ENCODE measurements at regions not wholly inside any gene's neighbourhood (a gene's known extent, or its start where the extent isn't known, plus 50 kb on each side); places are given as distances from the start of the nearest gene placed in this dataset.

DNA sequence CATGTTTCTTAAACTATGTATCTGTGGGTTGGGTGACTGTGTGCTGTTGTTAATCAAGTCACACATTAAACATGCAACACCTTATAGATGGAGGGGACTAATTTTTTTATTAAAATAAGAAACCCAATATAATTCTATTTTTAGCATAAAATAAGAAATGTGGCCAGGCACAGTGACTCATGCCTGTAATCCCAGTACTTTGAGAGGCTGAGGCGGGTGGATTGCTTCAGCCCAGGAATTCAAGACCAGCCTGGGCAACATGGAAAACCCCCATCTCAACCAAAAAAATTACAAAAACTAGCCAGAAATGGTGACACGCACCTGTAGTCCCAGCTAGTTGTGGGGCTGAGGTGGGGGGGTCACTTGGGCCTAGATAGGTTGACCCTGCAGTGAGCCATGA, 1021.0 kb downstream of the EPHA3 start:
- H3K27me3 Mint-ChIP-seq, result no peaks in the 10 kb centered on the region
- H3K4me3 Mint-ChIP-seq (ENCODE audit: low read depth), result no peak overlapping the region
- H3K4me1 Mint-ChIP-seq (ENCODE audit: low read depth), result no peaks in the 10 kb centered on the region
- no peaks in the 10 kb centered on the region for H3K36me3 Mint-ChIP-seq (ENCODE audit: insufficient read depth)
- DNase-seq (ENCODE audit: low spot score, unreplicated experiment), result no peak
- no peak overlapping the region for H3K27ac Mint-ChIP-seq
- peaks cover 12% of the 10 kb centered on the region for H3K9me3 Mint-ChIP-seq (ENCODE audit: low read depth)
- TF ChIP-seq, protein P1, sequence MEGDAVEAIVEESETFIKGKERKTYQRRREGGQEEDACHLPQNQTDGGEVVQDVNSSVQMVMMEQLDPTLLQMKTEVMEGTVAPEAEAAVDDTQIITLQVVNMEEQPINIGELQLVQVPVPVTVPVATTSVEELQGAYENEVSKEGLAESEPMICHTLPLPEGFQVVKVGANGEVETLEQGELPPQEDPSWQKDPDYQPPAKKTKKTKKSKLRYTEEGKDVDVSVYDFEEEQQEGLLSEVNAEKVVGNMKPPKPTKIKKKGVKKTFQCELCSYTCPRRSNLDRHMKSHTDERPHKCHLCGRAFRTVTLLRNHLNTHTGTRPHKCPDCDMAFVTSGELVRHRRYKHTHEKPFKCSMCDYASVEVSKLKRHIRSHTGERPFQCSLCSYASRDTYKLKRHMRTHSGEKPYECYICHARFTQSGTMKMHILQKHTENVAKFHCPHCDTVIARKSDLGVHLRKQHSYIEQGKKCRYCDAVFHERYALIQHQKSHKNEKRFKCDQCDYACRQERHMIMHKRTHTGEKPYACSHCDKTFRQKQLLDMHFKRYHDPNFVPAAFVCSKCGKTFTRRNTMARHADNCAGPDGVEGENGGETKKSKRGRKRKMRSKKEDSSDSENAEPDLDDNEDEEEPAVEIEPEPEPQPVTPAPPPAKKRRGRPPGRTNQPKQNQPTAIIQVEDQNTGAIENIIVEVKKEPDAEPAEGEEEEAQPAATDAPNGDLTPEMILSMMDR (IDR thresholded peaks at IDR 0.05; ENCODE audit: unreplicated experiment), result no peak

GRCh38 chr3:90129730-90130129, 1022.3 kb downstream of the EPHA3 start:
- DNase-seq (ENCODE audit: low spot score, unreplicated experiment), result no peak
- no peak overlapping the region for H3K4me3 Mint-ChIP-seq (ENCODE audit: low read depth)
- H3K4me1 Mint-ChIP-seq (ENCODE audit: low read depth), result no peaks in the 10 kb centered on the region
- H3K27me3 Mint-ChIP-seq, result no peaks in the 10 kb centered on the region
- H3K9me3 Mint-ChIP-seq (ENCODE audit: low read depth), result peaks cover 12% of the 10 kb centered on the region
- TF ChIP-seq, protein P1 (IDR thresholded peaks at IDR 0.05; ENCODE audit: unreplicated experiment), result no peak
- H3K27ac Mint-ChIP-seq, result no peak overlapping the region
- H3K36me3 Mint-ChIP-seq (ENCODE audit: insufficient read depth), result no peaks in the 10 kb centered on the region

DNA sequence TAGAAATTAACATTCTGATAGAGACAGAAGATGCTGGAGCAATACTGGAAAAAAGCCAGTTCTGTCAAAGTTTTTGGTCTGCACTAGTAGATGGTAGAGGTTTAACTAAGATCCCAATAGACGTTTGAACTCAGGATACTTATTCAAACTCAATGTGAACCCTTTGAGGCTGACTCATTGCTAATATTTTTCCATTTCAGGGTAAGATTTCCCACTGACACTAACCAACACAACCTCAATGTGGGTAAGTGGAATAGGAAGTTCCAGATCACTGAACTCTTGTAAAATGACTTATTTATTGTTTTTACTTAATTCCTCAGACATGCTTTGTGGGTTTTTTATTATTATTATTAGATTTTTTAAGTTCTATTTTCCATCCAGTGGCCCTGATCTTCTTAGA, 1024.8 kb downstream of the EPHA3 start:
- no peaks in the 10 kb centered on the region for H3K36me3 Mint-ChIP-seq (ENCODE audit: insufficient read depth)
- H3K27me3 Mint-ChIP-seq, result no peaks in the 10 kb centered on the region
- H3K4me1 Mint-ChIP-seq (ENCODE audit: low read depth), result no peaks in the 10 kb centered on the region
- H3K27ac Mint-ChIP-seq, result no peak overlapping the region
- H3K4me3 Mint-ChIP-seq (ENCODE audit: low read depth), result no peak overlapping the region
- no peak for DNase-seq (ENCODE audit: low spot score, unreplicated experiment)
- TF ChIP-seq, protein P1 (IDR thresholded peaks at IDR 0.05; ENCODE audit: unreplicated experiment), result no peak
- peaks cover 2% of the 10 kb centered on the region for H3K9me3 Mint-ChIP-seq (ENCODE audit: low read depth)

DNA sequence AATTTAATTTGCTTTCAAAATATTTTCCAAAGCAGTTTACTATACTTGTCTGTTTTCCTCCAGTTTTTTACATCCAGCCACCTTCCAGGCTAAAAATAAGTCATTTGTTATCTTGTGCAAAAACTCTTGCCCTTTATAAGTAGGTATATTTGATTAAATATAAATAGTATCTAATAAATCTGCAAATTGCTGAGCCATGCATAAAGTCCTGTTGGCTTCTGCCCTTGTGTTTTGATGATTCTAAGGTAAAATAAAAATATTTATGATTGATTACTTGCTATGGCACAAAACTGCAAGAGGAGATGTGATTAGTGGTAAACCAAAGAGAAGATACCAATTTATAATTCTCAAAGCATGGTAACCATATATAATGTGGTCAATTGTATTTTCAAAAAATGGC, 1026.7 kb downstream of the EPHA3 start:
- Mint-ChIP-seq H3K4me3 (ENCODE audit: low read depth) (no peak overlapping the region), H3K9me3 (ENCODE audit: low read depth) (no peaks in the 10 kb centered on the region), H3K36me3 (ENCODE audit: insufficient read depth) (no peaks in the 10 kb centered on the region), H3K27ac (no peak overlapping the region), H3K4me1 (ENCODE audit: low read depth) (no peaks in the 10 kb centered on the region), H3K27me3 (no peaks in the 10 kb centered on the region)
- TF ChIP-seq, protein P1 (IDR thresholded peaks at IDR 0.05; ENCODE audit: unreplicated experiment), result no peak
- DNase-seq (ENCODE audit: low spot score, unreplicated experiment), result no peak

GRCh38 chr3:90136456-90137191, 1029.2 kb downstream of the EPHA3 start:
- TF ChIP-seq, protein P1 (IDR thresholded peaks at IDR 0.05; ENCODE audit: unreplicated experiment), result no peak
- Mint-ChIP-seq H3K27me3 (no peaks in the 10 kb centered on the region), H3K9me3 (ENCODE audit: low read depth) (no peaks in the 10 kb centered on the region), H3K27ac (no peak overlapping the region), H3K4me3 (ENCODE audit: low read depth) (no peak overlapping the region), H3K4me1 (ENCODE audit: low read depth) (no peaks in the 10 kb centered on the region), H3K36me3 (ENCODE audit: insufficient read depth) (no peaks in the 10 kb centered on the region)
- no peak for DNase-seq (ENCODE audit: low spot score, unreplicated experiment)
